HG02678 (cell line): ENCODE measurements at regions not wholly inside any gene's neighbourhood (a gene's known extent, or its start where the extent isn't known, plus 50 kb on each side); places are given as distances from the start of the nearest gene placed in this dataset.

ENCODE experiments used
- ATAC-seq: cut with Tn5 transposase; IDR thresholded peaks from one replicate; pipeline ENCODE4 v1.9.1; 2021; ENCODE audit warnings: mild to moderate bottlenecking, moderate library complexity; ENCODE audit not compliant: unreplicated experiment

DNA sequence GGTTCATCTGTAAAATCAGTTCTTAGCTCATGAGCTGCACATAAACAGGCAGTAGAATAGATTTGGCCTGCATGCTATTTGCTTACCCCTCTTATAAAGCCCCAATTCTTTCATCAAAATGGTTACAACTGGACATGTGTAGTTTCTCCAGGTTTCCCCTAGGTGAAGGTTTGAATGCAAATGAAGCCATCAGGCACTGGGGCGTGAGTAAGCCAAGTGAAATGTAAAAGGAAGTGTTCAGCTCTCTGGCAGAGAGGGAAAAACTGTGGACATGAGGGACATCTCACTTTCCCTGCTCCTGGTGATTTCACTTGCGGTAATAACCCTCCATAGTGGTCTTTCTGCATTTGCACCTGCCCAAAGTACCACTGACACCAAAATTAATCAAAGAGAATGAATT is 1402.3 kb upstream of the LRRTM1 start:
- ATAC-seq: no peak

DNA sequence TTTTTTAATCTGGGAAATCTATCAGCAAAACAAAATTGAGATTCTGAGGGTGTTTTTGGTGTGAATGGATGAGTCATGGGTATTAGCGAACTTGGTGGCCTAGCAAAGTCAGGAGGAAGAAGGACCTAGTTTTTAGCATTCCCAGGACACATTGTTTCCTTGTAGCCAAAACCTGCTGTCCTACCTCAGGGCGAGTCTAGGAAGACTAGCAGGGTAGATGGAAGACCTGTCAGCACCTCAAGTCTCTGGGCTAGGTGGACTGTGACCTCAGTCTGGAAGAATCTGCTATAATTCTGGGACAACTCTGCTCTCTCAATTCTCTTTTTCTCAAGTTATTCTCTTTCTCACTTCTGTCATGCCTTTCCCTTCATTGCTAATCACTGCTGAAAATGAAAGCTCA is 1399.3 kb upstream of the LRRTM1 start:
- ATAC-seq: no peak

DNA sequence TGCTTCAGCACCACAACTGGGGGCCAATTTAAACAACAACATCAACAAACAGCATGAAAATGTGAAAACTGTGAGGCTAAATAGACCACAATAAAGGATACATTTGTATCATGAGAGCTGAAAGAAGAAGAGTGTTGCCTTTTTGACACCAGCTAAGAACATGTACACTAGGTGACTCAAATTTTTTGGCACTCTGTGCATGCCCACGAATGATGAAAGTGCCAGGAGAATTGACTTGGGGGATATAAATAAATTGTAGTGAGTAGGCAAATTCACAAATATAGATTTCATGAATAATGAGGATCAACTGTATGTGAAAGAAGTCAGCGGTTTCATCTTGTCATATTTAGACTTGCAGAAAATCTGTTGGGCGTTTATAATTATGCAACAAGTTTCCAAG is 1388.0 kb upstream of the LRRTM1 start:
- ATAC-seq: no peak

DNA sequence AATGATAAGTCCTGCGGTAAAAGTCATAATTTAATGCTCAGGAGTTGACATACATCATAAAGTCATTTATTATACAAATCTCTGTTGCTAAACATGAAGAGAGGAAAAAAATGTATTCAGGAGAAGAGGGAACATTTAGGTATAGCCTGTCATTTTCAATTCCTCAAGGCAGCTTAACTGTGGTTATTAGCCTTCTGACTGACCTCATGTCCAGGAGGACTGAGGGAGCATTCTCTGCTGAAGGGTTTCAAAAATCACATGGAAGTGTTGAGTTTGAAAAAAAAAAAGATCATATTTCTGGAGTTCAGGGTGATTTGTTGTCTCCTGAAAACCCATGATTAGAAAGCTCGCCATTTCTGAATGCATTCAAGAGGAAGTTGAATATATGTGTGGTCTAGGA is 1371.1 kb upstream of the LRRTM1 start:
- ATAC-seq: no peak

DNA sequence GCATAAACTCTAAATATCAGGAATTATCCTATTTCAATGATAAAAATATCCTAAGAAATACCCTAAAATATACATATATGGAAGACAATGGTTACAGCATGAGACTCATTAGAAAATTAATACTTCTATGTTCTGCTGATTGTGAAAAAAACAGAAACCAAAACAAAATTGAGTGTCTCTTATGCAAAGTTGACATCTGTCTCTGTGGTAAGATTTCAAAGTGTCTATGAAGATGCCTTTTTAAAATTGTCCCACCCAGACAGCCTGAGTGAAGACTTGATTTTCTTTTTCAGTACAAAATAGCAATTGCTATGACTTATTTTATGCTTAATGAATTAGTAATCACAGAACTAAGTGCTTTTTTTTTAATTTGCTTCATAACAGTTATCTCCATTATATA is 1368.4 kb upstream of the LRRTM1 start:
- ATAC-seq: no peak

DNA sequence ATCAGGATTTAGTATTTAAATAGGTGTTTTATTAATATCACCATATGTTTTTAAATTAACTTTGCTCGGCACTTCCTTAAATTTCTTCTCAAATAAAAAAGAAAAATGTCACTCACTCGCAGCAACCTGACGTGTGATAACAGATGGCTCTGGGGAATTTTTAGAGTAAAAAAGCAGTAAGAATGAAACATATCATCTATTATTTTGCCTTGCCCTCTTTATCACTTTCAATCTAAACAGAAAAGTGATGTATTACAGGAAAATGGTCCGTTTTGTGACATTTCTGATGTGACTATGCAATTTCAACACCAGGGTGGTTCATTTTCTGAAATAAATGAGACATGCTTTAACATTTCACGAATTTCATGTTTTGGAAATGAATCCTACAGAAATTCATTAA is 1368.0 kb upstream of the LRRTM1 start:
- no peak for ATAC-seq

DNA sequence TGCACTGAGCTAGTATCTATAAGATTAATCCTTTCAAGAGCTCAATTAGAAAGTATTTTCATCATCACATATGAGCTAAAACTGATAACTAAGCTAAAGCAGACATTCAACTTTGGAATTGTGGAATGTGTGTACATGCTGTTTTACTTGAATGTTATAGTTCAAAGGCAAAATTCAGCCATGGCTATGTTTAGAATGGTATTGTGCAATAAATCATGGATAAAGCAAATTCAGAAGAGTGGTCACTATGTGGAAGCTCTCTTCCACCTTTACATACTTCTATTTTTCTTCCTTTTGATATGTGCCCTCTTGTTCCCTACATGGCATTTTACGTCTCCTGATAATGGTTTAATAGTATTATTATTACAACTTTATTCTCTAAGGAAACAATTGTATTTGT is 1366.3 kb upstream of the LRRTM1 start:
- ATAC-seq: no peak

DNA sequence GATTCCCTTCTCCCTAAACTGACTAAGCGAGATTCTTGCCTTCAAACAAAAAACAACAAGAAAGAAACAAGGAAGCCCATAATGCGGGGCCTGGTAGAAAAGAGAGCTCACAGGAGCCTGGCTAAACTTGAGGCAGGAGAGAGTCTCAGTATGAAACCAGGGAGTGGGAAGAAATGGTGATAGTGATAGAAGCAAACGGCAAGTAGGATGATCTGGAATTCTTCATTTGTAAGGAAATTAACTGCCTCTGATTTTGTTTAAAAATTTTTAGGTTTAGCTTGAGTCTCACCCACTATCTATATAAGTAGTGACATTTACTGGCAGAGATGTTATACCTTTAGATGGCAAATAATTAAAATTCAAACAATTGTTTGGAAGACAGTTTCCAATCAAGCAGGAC is 1356.5 kb upstream of the LRRTM1 start:
- ATAC-seq: no peak

DNA sequence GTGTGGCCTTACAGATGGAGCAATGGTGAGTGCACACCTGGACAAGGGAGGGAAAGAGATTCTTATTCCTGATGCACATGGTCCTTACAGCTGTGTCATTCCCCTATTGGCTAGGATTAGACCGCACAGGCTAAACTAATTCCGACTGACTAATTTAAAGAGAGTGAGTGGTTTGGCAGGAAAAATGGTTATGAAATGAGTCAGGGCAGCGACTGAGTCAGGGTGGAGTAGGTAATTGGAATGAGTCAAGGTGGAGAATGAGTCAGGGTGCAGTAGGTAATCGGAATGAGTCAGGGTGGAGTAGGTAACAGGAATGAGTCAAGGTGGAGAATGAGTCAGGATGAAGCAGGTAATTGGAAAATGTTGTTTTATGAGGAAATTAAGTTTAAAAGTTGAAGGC is 1353.7 kb upstream of the LRRTM1 start:
- no peak for ATAC-seq

DNA sequence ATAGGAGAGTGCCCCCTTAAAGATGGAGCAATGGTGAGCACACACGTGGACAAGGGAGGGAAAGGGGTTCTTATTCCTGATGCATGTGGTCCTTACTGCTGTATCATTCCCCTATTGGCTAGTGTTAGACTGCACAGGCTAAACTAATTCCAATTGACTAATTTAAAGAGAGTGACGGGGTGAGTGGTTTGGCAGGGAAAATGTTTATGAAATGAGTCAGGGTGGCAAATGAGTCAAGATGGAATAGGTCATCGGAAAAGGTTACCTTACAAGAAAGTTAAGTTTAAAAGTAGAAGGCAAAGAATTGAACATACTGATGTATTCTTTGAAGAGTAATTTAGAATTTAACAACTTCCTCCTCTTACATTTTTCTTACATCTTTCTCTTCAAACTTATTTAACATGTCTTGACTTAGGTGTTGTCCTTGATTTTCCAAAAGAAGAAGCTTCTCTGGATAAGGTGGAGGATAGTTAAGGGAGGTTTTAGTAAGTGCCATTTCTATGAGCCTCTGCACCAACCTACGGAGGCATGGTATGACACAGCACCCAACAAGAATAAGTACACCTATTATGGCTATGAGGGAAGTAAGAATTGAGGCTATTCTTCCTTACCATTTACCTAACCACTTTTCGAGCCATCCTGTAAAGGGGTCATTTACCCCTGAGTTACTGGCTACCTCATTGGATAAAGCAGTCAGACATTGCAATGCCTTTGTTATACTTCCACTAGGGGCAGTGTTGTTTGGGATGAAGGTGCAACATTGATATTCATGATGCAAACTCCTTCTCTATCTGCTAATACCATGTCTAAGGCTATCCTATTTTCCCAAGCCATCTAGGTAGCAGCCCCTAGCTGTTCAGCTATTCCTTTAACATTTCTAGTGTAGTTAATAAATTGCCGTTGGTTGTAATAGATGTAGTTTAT is 1345.8 kb upstream of the LRRTM1 start:
- no peak for ATAC-seq

DNA sequence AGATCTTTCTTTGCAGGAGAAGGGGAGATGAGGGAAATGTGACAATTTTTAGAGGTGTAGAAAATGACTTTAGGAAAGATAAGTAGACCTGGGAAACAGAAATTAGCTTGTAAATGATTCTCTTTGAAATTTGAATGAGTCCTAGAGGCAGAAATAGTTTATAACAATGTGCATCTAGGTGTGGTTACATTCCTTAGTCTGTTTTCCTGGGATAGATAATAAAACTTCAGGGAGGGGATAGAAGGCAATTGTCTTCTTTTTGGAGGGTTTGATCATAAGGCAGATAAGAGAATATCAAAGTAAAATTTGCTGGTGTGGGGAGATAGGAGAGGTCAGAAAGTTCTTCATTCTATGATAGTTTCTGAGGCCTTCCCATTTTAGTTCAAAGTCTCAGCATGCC is 1344.3 kb upstream of the LRRTM1 start:
- ATAC-seq: no peak

DNA sequence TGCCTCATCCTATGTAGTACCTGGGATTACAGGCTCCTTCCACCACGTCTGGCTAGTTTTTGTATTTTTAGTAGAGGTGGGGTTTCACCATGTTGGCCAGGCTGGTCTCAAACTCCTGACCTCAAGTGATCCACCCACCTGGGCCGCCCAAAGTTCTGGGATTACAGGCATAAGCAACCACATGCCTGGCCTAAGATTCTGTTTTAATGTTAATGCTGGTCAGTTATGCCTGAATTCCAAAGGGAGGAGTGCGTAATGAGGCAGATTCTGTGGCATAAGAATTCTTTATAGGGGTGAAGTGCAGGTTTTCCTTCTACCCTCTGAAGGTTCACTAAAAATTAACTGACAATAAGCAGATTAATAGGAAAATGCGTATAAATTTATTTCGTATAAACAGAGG is 1343.8 kb upstream of the LRRTM1 start:
- ATAC-seq: no peak

DNA sequence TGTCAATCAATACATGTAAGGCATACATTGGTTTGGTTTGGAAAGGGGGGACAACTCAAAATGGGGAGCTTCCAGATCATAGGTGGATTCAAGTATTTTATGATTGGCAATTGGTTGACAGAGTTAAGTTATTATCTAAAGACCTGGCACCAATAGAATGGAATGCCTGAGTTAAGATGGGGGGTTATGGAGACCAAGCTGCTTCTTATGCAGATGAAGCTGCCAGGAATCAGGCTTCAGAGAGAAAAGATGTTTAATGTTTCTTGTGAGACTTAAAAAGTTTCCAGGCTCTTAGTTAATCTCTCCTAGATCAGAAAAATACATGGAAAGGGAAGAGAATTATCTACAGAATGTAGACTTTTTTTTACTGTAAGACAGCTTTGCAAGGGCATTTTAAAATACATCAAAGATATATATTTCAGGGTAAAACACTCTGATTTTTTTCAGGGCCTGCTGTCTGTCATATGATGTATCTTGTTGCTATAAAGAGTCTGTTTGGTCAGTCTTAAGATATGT is 1343.2 kb upstream of the LRRTM1 start:
- no peak for ATAC-seq

DNA sequence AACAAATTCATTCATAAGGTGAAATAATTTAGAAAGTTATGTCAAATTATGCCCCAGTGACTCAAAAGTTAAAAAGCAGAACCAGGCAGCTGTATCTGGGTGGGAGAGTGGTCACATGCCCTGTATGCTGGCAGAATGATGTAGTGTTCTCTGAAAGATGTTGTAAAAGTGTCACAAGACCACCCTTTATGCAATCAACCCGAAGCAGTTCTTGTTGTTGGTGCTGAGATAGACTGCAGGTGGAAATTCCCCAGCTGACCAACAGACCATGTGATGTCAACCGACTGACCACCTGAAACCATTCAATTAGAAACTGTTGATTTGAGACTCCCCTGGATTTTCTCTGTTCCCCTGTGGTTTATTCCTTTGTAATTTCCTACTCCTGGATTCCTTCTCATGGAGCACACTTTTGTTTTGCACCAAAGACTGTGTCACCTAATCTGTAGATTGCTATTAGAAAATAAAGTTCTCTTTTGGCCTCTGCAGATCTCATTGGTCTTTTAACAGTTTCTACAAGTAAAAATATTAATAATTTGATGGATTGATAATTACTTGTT is 1341.3 kb upstream of the LRRTM1 start:
- peak; percentile 56 for ATAC-seq

DNA sequence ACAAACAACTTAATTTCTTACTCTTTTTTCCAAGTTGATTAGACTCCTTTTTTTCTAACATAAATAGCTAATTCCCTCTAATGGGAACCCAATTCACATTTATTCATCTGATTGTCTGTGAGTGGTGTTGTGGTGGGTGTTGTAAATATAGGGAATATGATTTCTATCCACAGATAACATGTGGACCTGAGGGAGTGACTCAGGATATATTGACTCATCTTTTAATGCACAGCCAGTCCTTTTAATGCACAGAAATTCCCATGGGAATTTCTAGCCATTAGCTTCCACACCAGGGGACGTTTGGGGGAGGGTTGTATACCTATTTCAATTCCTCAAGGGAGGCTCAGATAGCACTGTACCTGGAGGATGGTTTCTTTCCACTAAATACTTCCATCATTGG is 1339.6 kb upstream of the LRRTM1 start:
- ATAC-seq: no peak

DNA sequence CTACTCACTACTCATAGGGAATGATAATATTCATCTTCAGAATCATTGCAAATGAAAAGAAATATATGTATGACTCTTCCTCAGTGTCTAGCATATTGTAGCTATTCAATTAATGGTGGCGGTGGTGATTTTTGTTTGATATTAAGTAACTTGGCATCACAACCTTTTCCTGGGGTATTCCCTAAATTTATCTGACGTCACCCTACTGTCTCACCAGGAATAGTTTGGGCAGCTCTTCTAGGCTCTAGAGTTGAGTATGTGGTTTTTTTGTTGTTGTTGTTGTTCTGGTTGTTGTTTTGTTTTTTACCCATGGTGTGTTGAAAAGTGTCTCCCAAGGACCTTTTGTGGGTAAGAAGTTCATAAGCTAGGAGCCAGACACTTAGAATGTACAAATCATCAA is 1320.3 kb upstream of the LRRTM1 start:
- ATAC-seq: no peak

DNA sequence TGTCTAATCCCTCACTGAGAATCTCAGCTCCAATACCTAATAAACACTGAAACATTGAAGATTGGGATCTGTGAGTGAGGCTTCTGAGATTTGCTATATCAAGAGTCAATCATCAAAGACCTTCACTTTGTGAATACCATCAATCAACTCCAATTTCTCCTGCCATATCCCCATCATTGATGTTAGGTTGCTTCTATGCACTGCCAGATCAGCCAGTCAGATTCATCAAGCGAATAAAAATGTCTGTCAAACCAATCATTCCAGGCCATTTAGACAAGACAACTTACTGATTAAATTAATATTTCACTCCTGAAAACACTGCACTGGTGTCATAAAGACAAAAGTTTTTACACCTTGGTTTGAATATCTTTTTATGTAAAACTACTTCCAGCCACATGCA is 1295.5 kb upstream of the LRRTM1 start:
- no peak for ATAC-seq

DNA sequence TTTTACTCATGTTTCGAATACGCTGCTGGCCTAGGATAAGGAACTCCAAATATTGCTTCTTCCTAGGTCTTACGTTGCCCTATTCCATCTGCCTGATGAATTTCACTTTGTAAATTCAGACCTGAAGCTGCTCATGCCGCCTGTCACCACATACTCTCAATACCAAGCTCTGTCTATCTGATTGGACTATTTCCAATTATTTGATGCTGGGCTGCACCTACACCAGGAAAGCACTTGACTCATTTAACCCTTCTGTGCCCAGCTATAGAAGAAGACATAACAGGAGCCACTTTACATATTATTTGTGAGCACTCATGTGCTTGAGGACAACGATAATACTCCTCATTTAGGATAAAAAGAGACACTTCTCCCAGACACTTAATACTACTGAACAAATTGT is 1293.9 kb upstream of the LRRTM1 start:
- no peak for ATAC-seq

DNA sequence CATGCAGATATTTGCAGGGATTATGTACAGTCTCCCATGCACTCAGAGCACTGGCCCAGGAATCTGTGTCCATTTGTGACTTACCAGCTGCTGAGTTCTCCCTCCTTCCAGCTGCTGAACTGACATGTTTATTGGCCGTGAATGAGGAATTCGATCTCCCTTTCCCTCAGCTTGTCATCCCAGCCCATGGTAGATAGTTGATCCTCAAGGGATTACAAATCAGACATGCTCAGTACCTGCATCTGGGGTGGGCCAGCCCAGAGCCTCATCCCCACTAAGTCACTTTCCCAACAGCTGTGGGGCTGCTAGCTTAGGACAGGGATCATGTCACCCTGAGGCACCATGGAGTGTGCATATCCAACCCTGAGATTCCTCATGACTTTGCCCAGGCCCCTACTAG is 1284.9 kb upstream of the LRRTM1 start:
- ATAC-seq: no peak

DNA sequence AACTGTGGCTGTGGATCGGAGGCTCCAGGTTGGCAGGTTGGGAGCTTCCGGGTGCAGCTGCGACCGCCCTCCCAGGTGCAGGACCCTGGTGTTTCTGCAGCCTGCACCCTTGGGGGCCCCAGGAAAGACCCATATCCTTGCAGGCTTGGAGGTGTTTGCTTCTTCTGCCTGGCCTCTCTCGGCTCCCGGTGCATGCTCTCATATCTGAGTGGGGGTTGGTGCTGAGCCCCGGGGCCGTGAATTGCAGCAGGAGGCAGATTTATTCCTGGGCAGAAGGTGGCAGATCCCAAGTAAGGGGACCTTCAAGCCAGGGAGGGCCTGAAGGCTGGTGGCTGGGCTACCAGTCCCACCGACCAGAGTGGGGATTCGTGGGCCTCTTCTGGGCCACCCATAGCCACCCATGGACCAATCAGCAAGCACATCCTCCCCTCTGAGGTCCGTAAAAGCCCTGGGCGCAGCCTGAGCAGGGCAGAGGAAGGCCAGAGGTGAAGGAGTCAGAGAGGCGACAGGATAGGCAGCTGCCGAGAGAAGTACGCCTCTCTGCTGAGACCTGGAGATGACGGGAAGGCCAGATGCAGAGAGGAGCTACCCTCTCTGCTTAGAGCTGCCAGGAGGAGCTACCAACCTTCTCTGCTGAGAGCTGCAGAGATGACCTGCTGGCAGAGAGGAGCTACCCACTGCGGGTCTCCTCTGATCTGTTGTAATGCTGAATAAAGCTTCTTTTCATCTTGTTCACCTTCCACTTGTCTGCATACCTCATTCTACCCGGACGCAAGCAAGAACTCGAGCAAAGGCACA is 1279.0 kb upstream of the LRRTM1 start:
- ATAC-seq: no peak

DNA sequence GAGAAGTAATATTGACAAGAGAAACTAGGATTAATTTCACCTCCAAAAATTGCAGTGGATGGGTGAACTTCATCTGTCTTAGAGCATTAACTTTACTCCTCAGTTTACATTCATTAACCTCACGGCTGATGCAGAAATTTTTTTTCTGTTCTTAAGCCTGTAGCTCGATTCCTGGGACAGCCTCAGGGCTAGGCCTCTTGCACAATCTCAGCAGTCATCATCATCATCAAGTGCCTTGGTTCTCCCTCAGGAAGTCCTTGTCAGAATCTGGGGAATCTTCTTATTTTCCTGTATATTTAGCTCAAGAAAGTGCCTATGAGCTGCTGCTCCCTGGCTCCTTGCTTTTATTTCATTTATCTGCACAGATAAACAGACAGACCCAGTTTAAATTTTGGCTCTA is 1272.2 kb upstream of the LRRTM1 start:
- ATAC-seq: no peak
